ENCODE measurements at regions not wholly inside any gene's neighbourhood (a gene's known extent, or its start where the extent isn't known, plus 50 kb on each side); places are given as distances from the start of the nearest gene placed in this dataset.

GRCh38 chrX:3191201-3191600 lies 149.9 kb downstream of the ARSF start:
- TF ChIP-seq MAX (IDR thresholded peaks at IDR 0.05) (no peak), RNF2 (IDR thresholded peaks at IDR 0.05; ENCODE audit: borderline replicate concordance, low read depth) (no peak), MAFK (IDR thresholded peaks at IDR 0.05; ENCODE audit: partially characterized antibody) (no peak), MAZ (IDR thresholded peaks at IDR 0.05; ENCODE audit: borderline replicate concordance, low read depth, low read length) (no peak), TFCP2L1 (CRISPR knock-in tag; IDR thresholded peaks at IDR 0.05) (no peak), EP300 (IDR thresholded peaks at IDR 0.05) (no peak), ZSCAN20 (CRISPR knock-in tag; IDR thresholded peaks at IDR 0.05) (no peak), CTCF (IDR thresholded peaks at IDR 0.05) (no peak), FOSB (CRISPR knock-in tag; IDR thresholded peaks at IDR 0.05) (no peak), USF2 (IDR thresholded peaks at IDR 0.05) (no peak), ESRRA (IDR thresholded peaks at IDR 0.05; ENCODE audit: borderline replicate concordance, low read length) (no peak), EHF (CRISPR knock-in tag; IDR thresholded peaks at IDR 0.05) (no peak), SREBF2 (IDR thresholded peaks at IDR 0.05) (no peak), KDM5A (IDR thresholded peaks at IDR 0.05) (no peak), RAD21 (conservative IDR thresholded peaks at IDR 0.05 in 1 of 2, IDR thresholded peaks at IDR 0.05 in 1 of 2) (no peak)
- POLR2A ChIA-PET, result no interaction called here
- Histone ChIP-seq H3K4me2 (no peak overlapping the region), H3K4me3 (no peak overlapping the region), H3K9me3 (no peaks in the 10 kb centered on the region), H3K4me1 (no peaks in the 10 kb centered on the region), H3K27ac (no peak overlapping the region)
- ATAC-seq (no peak), FAIRE-seq (no peak), DNase-seq (ENCODE audit: low read depth in 1 of 2, low spot score in 1 of 2) (no peak)
- 4% methylated on average over 3 of the region's 3 CpGs for WGBS (ENCODE audit: missing lambda C conversion rate)
- CTCF ChIA-PET, result no interaction called here

- CTCF ChIA-PET, result no interaction called here
- DNase-seq (ENCODE audit: low read depth in 1 of 2, low spot score in 1 of 2), result no peak
- Histone ChIP-seq H3K27ac (no peak overlapping the region), H3K4me2 (no peak overlapping the region), H3K9me3 (no peaks in the 10 kb centered on the region), H3K4me3 (no peak overlapping the region), H3K4me1 (no peaks in the 10 kb centered on the region)
- WGBS (ENCODE audit: missing lambda C conversion rate), result 27% methylated on average over 5 of the region's 5 CpGs
- FAIRE-seq, result no peak
- POLR2A ChIA-PET, result no interaction called here
- no peak for ATAC-seq
- no peak for TF ChIP-seq ZC3H11A (IDR thresholded peaks at IDR 0.05)
- no peak for TF ChIP-seq CHD2 (IDR thresholded peaks at IDR 0.05; ENCODE audit: low read length, partially characterized antibody)
- no peak for TF ChIP-seq EHF (CRISPR knock-in tag; IDR thresholded peaks at IDR 0.05)
- TF ChIP-seq HDAC2 (IDR thresholded peaks at IDR 0.05), result no peak
- no peak for TF ChIP-seq SREBF2 (IDR thresholded peaks at IDR 0.05)
- no peak for TF ChIP-seq HOXA7 (CRISPR knock-in tag; IDR thresholded peaks at IDR 0.05)
- no peak for TF ChIP-seq MYC (IDR thresholded peaks at IDR 0.05; ENCODE audit: borderline replicate concordance, low read length)
- TF ChIP-seq POLR2A (IDR thresholded peaks at IDR 0.05; ENCODE audit: low read length), result no peak
- TF ChIP-seq BCL3 (IDR thresholded peaks at IDR 0.05), result no peak
- TF ChIP-seq NR3C1 (IDR thresholded peaks at IDR 0.05), result no peak
- no peak for TF ChIP-seq ESRRA (IDR thresholded peaks at IDR 0.05; ENCODE audit: borderline replicate concordance, low read length)
- TF ChIP-seq HEYL (CRISPR knock-in tag; IDR thresholded peaks at IDR 0.05), result no peak
- no peak for TF ChIP-seq KDM1A (IDR thresholded peaks at IDR 0.05; ENCODE audit: low read depth)
Measured at GRCh38 chrX:3184176-3184930, 143.1 kb downstream of the ARSF start.

Measured in A549 (cell line).